Karpas-422 (cell line): ENCODE measurements at regions not wholly inside any gene's neighbourhood (a gene's known extent, or its start where the extent isn't known, plus 50 kb on each side); places are given as distances from the start of the nearest gene placed in this dataset.

Experiments used
- DNase-seq: peaks from one replicate; pipeline ENCODE4 v3.0.0-alpha.2; 2015
- H2AFZ ChIP-seq: fragments of 200-600 bp; sonication (generic); 2 replicates; pipeline ENCODE4 v1.6.1; 2014; ENCODE audit warnings: antibody characterized with exemption, low read length, mixed read lengths
- H3K27ac ChIP-seq: fragments of 200-600 bp; sonication (generic); 2 replicates; pipeline ENCODE4 v1.5.1; 2014; ENCODE audit warnings: mild to moderate bottlenecking, low read length, moderate library complexity
- H3K27me3 ChIP-seq: fragments of 200-600 bp; sonication (generic); 2 replicates; pipeline ENCODE4 v1.6.1; 2014; ENCODE audit warnings: low read length, mixed read lengths
- H3K36me3 ChIP-seq: fragments of 200-600 bp; sonication (generic); 2 replicates; pipeline ENCODE4 v1.6.1; 2014; ENCODE audit warnings: low read length, mixed read lengths; ENCODE audit not compliant: insufficient read depth
- H3K4me1 ChIP-seq: fragments of 200-600 bp; sonication (generic); 2 replicates; pipeline ENCODE4 v1.6.1; 2014; ENCODE audit warnings: mild to moderate bottlenecking, low read length, mixed read lengths
- H3K4me2 ChIP-seq: fragments of 200-600 bp; sonication (generic); 2 replicates; pipeline ENCODE4 v1.6.1; 2014; ENCODE audit warnings: low read length, low read depth, mild to moderate bottlenecking; ENCODE audit not compliant: poor library complexity, severe bottlenecking
- H3K4me3 ChIP-seq: fragments of 200-600 bp; sonication (generic); 2 replicates; pipeline ENCODE4 v1.5.1; 2014; ENCODE audit warnings: mild to moderate bottlenecking, antibody characterized with exemption, low read length, mixed read lengths
- H3K79me2 ChIP-seq: fragments of 200-600 bp; sonication (generic); 2 replicates; pipeline ENCODE4 v1.6.1; 2014; ENCODE audit warnings: mild to moderate bottlenecking, low read length, mixed read lengths
- H3K9ac ChIP-seq: fragments of 200-600 bp; sonication (generic); 2 replicates; pipeline ENCODE4 v1.6.0; 2014; ENCODE audit warnings: low read length
- H3K9me2 ChIP-seq: fragments of 200-600 bp; sonication (generic), shearing (Covaris generic); replicated peaks from 2 replicates; pipeline ENCODE4 v1.6.0; 2014; ENCODE audit warnings: mild to moderate bottlenecking, low read length, moderate library complexity; ENCODE audit not compliant: insufficient read depth
- H3K9me3 ChIP-seq: fragments of 300-700, 200-600 bp; sonication (generic); 2 replicates; pipeline ENCODE4 v1.6.1; 2014; ENCODE audit warnings: low read length, mixed read lengths
- H4K20me1 ChIP-seq: fragments of 200-600 bp; sonication (generic); 2 replicates; pipeline ENCODE4 v1.6.1; 2014; ENCODE audit warnings: mild to moderate bottlenecking, antibody characterized with exemption, low read length, low read depth; ENCODE audit not compliant: insufficient read depth

- H2AFZ ChIP-seq: no peak overlapping the region
- H3K4me1 ChIP-seq: no peaks in the 10 kb centered on the region
- H3K9me2 ChIP-seq: no peaks in the 10 kb centered on the region
- DNase-seq: no peak
- no peak overlapping the region for H3K27ac ChIP-seq
- H3K9me3 ChIP-seq: no peaks in the 10 kb centered on the region
- no peaks in the 10 kb centered on the region for H3K36me3 ChIP-seq
- H3K79me2 ChIP-seq: no peaks in the 10 kb centered on the region
- no peak overlapping the region for H3K9ac ChIP-seq
- H3K4me2 ChIP-seq: no peak overlapping the region
- no peak overlapping the region for H3K4me3 ChIP-seq
- H3K27me3 ChIP-seq: no peaks in the 10 kb centered on the region
- H4K20me1 ChIP-seq: no peaks in the 10 kb centered on the region
These were observed 289.4 kb upstream of the STXBP5 start for GRCh38 chr6:146914489-146915483.

- no peak overlapping the region for H2AFZ ChIP-seq
- H3K27me3 ChIP-seq: no peaks in the 10 kb centered on the region
These were observed 288.5 kb upstream of the STXBP5 start for GRCh38 chr6:146915671-146916127.

GRCh38 chr6:146916435-146917025 is 287.7 kb upstream of the STXBP5 start:
- no peak overlapping the region for H2AFZ ChIP-seq
- no peak overlapping the region for H3K9ac ChIP-seq

More at GRCh38 chr6:146915671-146916127, 288.5 kb upstream of the STXBP5 start:
- Histone ChIP-seq H4K20me1 (no peaks in the 10 kb centered on the region), H3K36me3 (no peaks in the 10 kb centered on the region), H3K4me1 (no peaks in the 10 kb centered on the region), H3K9ac (no peak overlapping the region), H3K9me2 (no peaks in the 10 kb centered on the region), H3K4me2 (no peak overlapping the region), H3K27ac (no peak overlapping the region), H3K4me3 (no peak overlapping the region), H3K9me3 (no peaks in the 10 kb centered on the region), H3K79me2 (no peaks in the 10 kb centered on the region)
- no peak for DNase-seq

GRCh38 chr6:146917182-146917581 is 287.0 kb upstream of the STXBP5 start:
- Histone ChIP-seq H3K4me3 (no peak overlapping the region), H3K79me2 (no peaks in the 10 kb centered on the region), H3K27ac (no peak overlapping the region), H3K9me2 (no peaks in the 10 kb centered on the region), H3K36me3 (no peaks in the 10 kb centered on the region), H4K20me1 (no peaks in the 10 kb centered on the region), H3K9ac (no peak overlapping the region), H3K4me1 (no peaks in the 10 kb centered on the region), H2AFZ (no peak overlapping the region), H3K27me3 (no peaks in the 10 kb centered on the region), H3K9me3 (no peaks in the 10 kb centered on the region), H3K4me2 (no peak overlapping the region)
- no peak for DNase-seq

More at GRCh38 chr6:146916435-146917025, 287.7 kb upstream of the STXBP5 start:
- no peak overlapping the region for H3K4me3 ChIP-seq
- H3K9me3 ChIP-seq: no peaks in the 10 kb centered on the region
- no peaks in the 10 kb centered on the region for H3K9me2 ChIP-seq
- no peaks in the 10 kb centered on the region for H4K20me1 ChIP-seq
- no peak for DNase-seq
- no peaks in the 10 kb centered on the region for H3K4me1 ChIP-seq
- H3K27me3 ChIP-seq: no peaks in the 10 kb centered on the region
- H3K4me2 ChIP-seq: no peak overlapping the region
- H3K79me2 ChIP-seq: no peaks in the 10 kb centered on the region
- H3K36me3 ChIP-seq: no peaks in the 10 kb centered on the region
- H3K27ac ChIP-seq: no peak overlapping the region

- H3K27me3 ChIP-seq: no peaks in the 10 kb centered on the region
- H3K27ac ChIP-seq: no peak overlapping the region
- H2AFZ ChIP-seq: no peak overlapping the region
- no peak overlapping the region for H3K9ac ChIP-seq
- no peaks in the 10 kb centered on the region for H3K79me2 ChIP-seq
- H4K20me1 ChIP-seq: no peaks in the 10 kb centered on the region
- H3K9me2 ChIP-seq: no peaks in the 10 kb centered on the region
- H3K4me2 ChIP-seq: no peak overlapping the region
- no peaks in the 10 kb centered on the region for H3K9me3 ChIP-seq
- H3K4me1 ChIP-seq: no peaks in the 10 kb centered on the region
- no peaks in the 10 kb centered on the region for H3K36me3 ChIP-seq
- H3K4me3 ChIP-seq: no peak overlapping the region
- no peak for DNase-seq
These were observed 286.2 kb upstream of the STXBP5 start for GRCh38 chr6:146917979-146918378.

- no peak overlapping the region for H2AFZ ChIP-seq
These were observed 285.2 kb upstream of the STXBP5 start for GRCh38 chr6:146919017-146919416.

GRCh38 chr6:146923205-146923833 is 280.9 kb upstream of the STXBP5 start:
- Histone ChIP-seq H3K9me3 (no peaks in the 10 kb centered on the region), H3K4me1 (no peaks in the 10 kb centered on the region), H3K27me3 (no peaks in the 10 kb centered on the region), H4K20me1 (no peaks in the 10 kb centered on the region), H3K36me3 (no peaks in the 10 kb centered on the region), H3K9ac (no peak overlapping the region), H3K79me2 (no peaks in the 10 kb centered on the region), H3K4me3 (no peak overlapping the region), H2AFZ (no peak overlapping the region), H3K4me2 (no peak overlapping the region), H3K27ac (no peak overlapping the region), H3K9me2 (no peaks in the 10 kb centered on the region)
- DNase-seq: no peak

More at GRCh38 chr6:146919017-146919416, 285.2 kb upstream of the STXBP5 start:
- Histone ChIP-seq H3K79me2 (no peaks in the 10 kb centered on the region), H3K27me3 (no peaks in the 10 kb centered on the region), H3K9ac (no peak overlapping the region), H3K27ac (no peak overlapping the region), H3K4me1 (no peaks in the 10 kb centered on the region), H3K9me3 (no peaks in the 10 kb centered on the region), H4K20me1 (no peaks in the 10 kb centered on the region), H3K9me2 (no peaks in the 10 kb centered on the region), H3K4me2 (no peak overlapping the region), H3K4me3 (no peak overlapping the region), H3K36me3 (no peaks in the 10 kb centered on the region)
- no peak for DNase-seq

- Histone ChIP-seq H3K9ac (no peak overlapping the region), H3K79me2 (no peaks in the 10 kb centered on the region), H3K36me3 (no peaks in the 10 kb centered on the region), H3K4me1 (no peaks in the 10 kb centered on the region), H3K27me3 (no peaks in the 10 kb centered on the region), H3K27ac (no peak overlapping the region), H3K4me2 (no peak overlapping the region), H3K9me3 (no peaks in the 10 kb centered on the region), H2AFZ (no peak overlapping the region), H3K4me3 (no peak overlapping the region), H3K9me2 (no peaks in the 10 kb centered on the region), H4K20me1 (no peaks in the 10 kb centered on the region)
- DNase-seq: no peak
These were observed 278.4 kb upstream of the STXBP5 start for GRCh38 chr6:146925846-146926245.
